B cell (primary cell): ENCODE measurements at regions not wholly inside any gene's neighbourhood (a gene's known extent, or its start where the extent isn't known, plus 50 kb on each side); places are given as distances from the start of the nearest gene placed in this dataset.

ENCODE experiments used
- ATAC-seq: fragments of 200-7000 bp; cut with Tn5 transposase; one replicate; pipeline ENCODE4 v1.10.0; 2021; ENCODE audit warnings: low read depth, mild to moderate bottlenecking, moderate number of reproducible peaks, moderate library complexity
- CTCF ChIA-PET: fragments of 350-600 bp; sonication (Branson Sonifier 250); formaldehyde crosslinking; loops from one replicate; lab custom pipeline; 2021; ENCODE audit warnings: antibody characterized with exemption, inconsistent platforms; lab: Charles Lee
- POLR2A ChIA-PET: fragments of 350-600 bp; sonication (Branson Sonifier 250); formaldehyde crosslinking; loops from one replicate; lab custom pipeline; 2021; ENCODE audit warnings: antibody characterized with exemption; lab: Charles Lee
- DNase-seq: peaks from one replicate; pipeline ENCODE4 v3.0.0; 2013
- H2AFZ ChIP-seq: 2 replicates; pipeline ENCODE4 v1.6.1; 2012; ENCODE audit warnings: mild to moderate bottlenecking, low read depth, low read length; ENCODE audit not compliant: insufficient read depth, poor library complexity, severe bottlenecking
- H3K27ac ChIP-seq, 2 donors: 1 replicate in 1 of 2; 2 replicates in 1 of 2; pipeline ENCODE4 v1.5.1; 2012 to 2013; ENCODE audit warnings: low read length in 2 of 2, mild to moderate bottlenecking in 2 of 2, moderate library complexity in 1 of 2
- H3K27me3 ChIP-seq, 4 experiments: fragments of 200-600 bp in 1 of 4; sonication (generic) in 1 of 4; replicated peaks in 1 of 4; 1 replicate in 2 of 4; 2 replicates in 2 of 4; pipeline versions ENCODE4 v1.6.1 to v1.7.0; 2013 to 2016; ENCODE audit warnings: low read length in 3 of 4, mild to moderate bottlenecking in 2 of 4, mixed read lengths in 1 of 4, moderate library complexity in 1 of 4; ENCODE audit not compliant: insufficient read depth in 4 of 4, control insufficient read depth in 3 of 4; ENCODE audit errors: control extremely low read depth in 1 of 4
- H3K36me3 ChIP-seq, 2 experiments: replicated peaks in 1 of 2; 1 replicate in 1 of 2; 2 replicates in 1 of 2; pipeline versions ENCODE4 v1.6.1 to v1.7.1; 2013; ENCODE audit warnings: low read length in 1 of 2; ENCODE audit not compliant: insufficient read depth in 2 of 2, control insufficient read depth in 1 of 2; ENCODE audit errors: control extremely low read depth in 1 of 2, extremely low read depth in 1 of 2
- H3K4me1 ChIP-seq, 2 donors: fragments of 200-600 bp in 1 of 2; sonication (generic) in 1 of 2; 1 replicate in 1 of 2; 2 replicates in 1 of 2; pipeline versions ENCODE4 v1.5.1 to v1.6.1; 2013 to 2017; ENCODE audit warnings: low read length in 2 of 2; ENCODE audit not compliant: control insufficient read depth in 2 of 2, insufficient read depth in 2 of 2
- H3K4me2 ChIP-seq: replicated peaks from 2 replicates; pipeline ENCODE3; 2012; ENCODE audit warnings: mild to moderate bottlenecking, low read depth, low read length; ENCODE audit not compliant: poor library complexity, severe bottlenecking
- H3K4me3 ChIP-seq, 5 experiments: fragments of 200-600 bp in 1 of 5; sonication (generic) in 1 of 5; 1 replicate in 3 of 5; 2 replicates in 2 of 5; pipeline versions ENCODE4 v1.5.1 to v1.7.0; 2011 to 2016; ENCODE audit warnings: low read length in 4 of 5, mild to moderate bottlenecking in 4 of 5, low read depth in 2 of 5, control low read depth in 1 of 5, moderate library complexity in 1 of 5; ENCODE audit not compliant: insufficient read depth in 1 of 5; ENCODE audit errors: control extremely low read depth in 1 of 5, extremely low read depth in 1 of 5
- H3K79me2 ChIP-seq: fragments of 200-600 bp; sonication (generic); one replicate; pipeline ENCODE4 v1.6.0; 2016; ENCODE audit warnings: low read length; ENCODE audit not compliant: control insufficient read depth, insufficient read depth
- H3K9ac ChIP-seq: fragments of 200-600 bp; sonication (generic); 2 replicates; pipeline ENCODE4 v1.6.1; 2017; ENCODE audit warnings: mild to moderate bottlenecking, low read length, moderate library complexity
- H3K9me3 ChIP-seq, 3 donors: one replicate each; pipeline versions ENCODE4 v1.6.1 to v1.7.1; 2013; ENCODE audit warnings: low read length in 2 of 3; ENCODE audit not compliant: control insufficient read depth in 2 of 3, insufficient read depth in 1 of 3; ENCODE audit errors: control extremely low read depth in 1 of 3
- H4K20me1 ChIP-seq: 2 replicates; pipeline ENCODE4 v1.6.0; 2012; ENCODE audit warnings: mild to moderate bottlenecking, low read length; ENCODE audit not compliant: insufficient read depth, control insufficient read depth, poor library complexity, severe bottlenecking
- H3K27ac Mint-ChIP-seq: one replicate; pipeline ENCODE4 v1.8.0; 2021; ENCODE audit warnings: mixed read lengths
- H3K27me3 Mint-ChIP-seq: one replicate; pipeline ENCODE4 v1.8.0; 2021; ENCODE audit warnings: mixed read lengths
- H3K4me1 Mint-ChIP-seq: one replicate; pipeline ENCODE4 v1.8.0; 2021; ENCODE audit warnings: mixed read lengths
- H3K4me3 Mint-ChIP-seq: one replicate; pipeline ENCODE4 v1.8.0; 2021; ENCODE audit warnings: mixed read lengths
- H3K9me3 Mint-ChIP-seq: one replicate; pipeline ENCODE4 v1.8.0; 2022; ENCODE audit warnings: mixed read lengths; ENCODE audit not compliant: insufficient read depth
- EZH2 ChIP-seq: IDR thresholded peaks from 2 replicates; pipeline ENCODE4 v1.6.1; 2012; ENCODE audit warnings: borderline replicate concordance, low read depth, mild to moderate bottlenecking, moderate library complexity, low read length; ENCODE audit not compliant: insufficient read depth, poor library complexity, severe bottlenecking
- WGBS: methylation state at CpG from one replicate; pipeline ENCODE4 v1.1.5; 2013; ENCODE audit warnings: missing lambda C conversion rate; ENCODE audit not compliant: insufficient coverage; 5-methylcytosine and 5-hydroxymethylcytosine counted together
- intact Hi-C: fragments of 100-400 bp; cut with micrococcal nuclease; formaldehyde crosslinking; loops from one replicate; pipeline ENCODE4 v1.10.0; 2022
- TF ChIP-seq, protein P1 (sequence below): fragments of 200-600 bp; IDR thresholded peaks from one replicate; pipeline ENCODE4 v1.8.0; 2022; ENCODE audit warnings: antibody characterized with exemption, mild to moderate bottlenecking

DNA sequence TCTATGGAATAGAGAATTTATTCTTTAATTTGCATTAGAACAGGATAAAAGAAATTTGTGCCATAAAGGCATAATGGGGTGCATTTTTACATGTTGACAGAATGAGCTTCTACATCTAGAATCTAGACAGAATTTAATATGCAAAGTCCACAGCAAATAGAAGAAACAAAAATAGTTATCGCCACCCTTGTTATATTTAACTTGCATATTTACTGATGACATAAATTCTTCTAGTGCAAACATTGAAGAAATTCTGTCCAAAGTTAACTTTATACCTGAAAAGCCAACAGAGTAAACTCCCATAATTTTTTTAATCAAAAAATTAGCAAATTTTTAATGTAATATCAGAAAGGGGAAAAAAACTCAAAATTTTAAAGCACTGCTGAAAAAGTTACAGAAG is 213.7 kb upstream of the ALCAM start:
- Histone ChIP-seq H3K27ac (no peak overlapping the region), H3K4me2 (no peak overlapping the region), H2AFZ (no peak overlapping the region), H3K9me3 (peaks cover 0 to 8% (median 0%) of the 10 kb centered on the region in 3 donors), H4K20me1 (no peaks in the 10 kb centered on the region), H3K4me1 (no peaks in the 10 kb centered on the region), H3K4me3 (no peak overlapping the region), H3K79me2 (no peaks in the 10 kb centered on the region), H3K36me3 (no peaks in the 10 kb centered on the region), H3K9ac (no peak overlapping the region), H3K27me3 (no peaks in the 10 kb centered on the region)
- Mint-ChIP-seq H3K4me3 (no peak overlapping the region), H3K9me3 (no peaks in the 10 kb centered on the region), H3K4me1 (no peaks in the 10 kb centered on the region), H3K27ac (no peak overlapping the region), H3K27me3 (peaks cover 6% of the 10 kb centered on the region)
- ChIA-PET CTCF (no interaction called here), POLR2A (no interaction called here)
- TF ChIP-seq EZH2: no peak
- WGBS: no CpG with 5 or more reads among the region's 1 CpG
- DNase-seq (no peak), ATAC-seq (no peak)
- intact Hi-C loops: no loop called here

DNA sequence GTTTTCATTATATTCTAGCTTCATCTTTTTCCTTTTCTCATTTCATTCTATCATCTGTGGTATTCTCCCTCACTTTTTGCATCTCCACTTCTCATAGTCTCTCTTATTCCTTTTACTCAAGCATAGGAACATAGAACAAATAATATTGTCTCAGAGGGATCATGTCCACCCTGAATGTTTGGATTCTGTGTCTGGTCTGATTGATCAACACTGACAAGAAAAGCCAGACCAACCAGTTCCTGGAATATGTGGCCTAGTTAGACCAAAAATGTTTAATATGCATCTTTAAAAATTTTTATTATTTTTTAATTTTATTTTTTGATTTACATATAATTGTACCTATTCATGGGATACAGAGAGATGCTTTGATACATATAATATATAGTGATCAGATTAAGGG is 212.0 kb upstream of the ALCAM start:
- Histone ChIP-seq H3K36me3 (no peaks in the 10 kb centered on the region), H2AFZ (no peak overlapping the region), H3K27me3 (no peaks in the 10 kb centered on the region), H3K9me3 (no peaks in the 10 kb centered on the region), H3K9ac (no peak overlapping the region), H3K79me2 (no peaks in the 10 kb centered on the region), H4K20me1 (no peaks in the 10 kb centered on the region), H3K4me1 (no peaks in the 10 kb centered on the region), H3K4me3 (no peak overlapping the region), H3K27ac (no peak overlapping the region), H3K4me2 (no peak overlapping the region)
- ATAC-seq (no peak), DNase-seq (no peak)
- POLR2A ChIA-PET: no interaction called here
- TF ChIP-seq, protein P1, sequence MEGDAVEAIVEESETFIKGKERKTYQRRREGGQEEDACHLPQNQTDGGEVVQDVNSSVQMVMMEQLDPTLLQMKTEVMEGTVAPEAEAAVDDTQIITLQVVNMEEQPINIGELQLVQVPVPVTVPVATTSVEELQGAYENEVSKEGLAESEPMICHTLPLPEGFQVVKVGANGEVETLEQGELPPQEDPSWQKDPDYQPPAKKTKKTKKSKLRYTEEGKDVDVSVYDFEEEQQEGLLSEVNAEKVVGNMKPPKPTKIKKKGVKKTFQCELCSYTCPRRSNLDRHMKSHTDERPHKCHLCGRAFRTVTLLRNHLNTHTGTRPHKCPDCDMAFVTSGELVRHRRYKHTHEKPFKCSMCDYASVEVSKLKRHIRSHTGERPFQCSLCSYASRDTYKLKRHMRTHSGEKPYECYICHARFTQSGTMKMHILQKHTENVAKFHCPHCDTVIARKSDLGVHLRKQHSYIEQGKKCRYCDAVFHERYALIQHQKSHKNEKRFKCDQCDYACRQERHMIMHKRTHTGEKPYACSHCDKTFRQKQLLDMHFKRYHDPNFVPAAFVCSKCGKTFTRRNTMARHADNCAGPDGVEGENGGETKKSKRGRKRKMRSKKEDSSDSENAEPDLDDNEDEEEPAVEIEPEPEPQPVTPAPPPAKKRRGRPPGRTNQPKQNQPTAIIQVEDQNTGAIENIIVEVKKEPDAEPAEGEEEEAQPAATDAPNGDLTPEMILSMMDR: no peak
- no peak for TF ChIP-seq EZH2
- intact Hi-C loops: no loop called here
- no peak overlapping the region for H3K4me3 Mint-ChIP-seq
- no peaks in the 10 kb centered on the region for H3K9me3 Mint-ChIP-seq
- H3K4me1 Mint-ChIP-seq: no peaks in the 10 kb centered on the region
- CTCF ChIA-PET: no interaction called here
- peaks cover 6% of the 10 kb centered on the region for H3K27me3 Mint-ChIP-seq
- no peak overlapping the region for H3K27ac Mint-ChIP-seq
